ENCODE measurements at regions not wholly inside any gene's neighbourhood (a gene's known extent, or its start where the extent isn't known, plus 50 kb on each side); places are given as distances from the start of the nearest gene placed in this dataset.

DNA sequence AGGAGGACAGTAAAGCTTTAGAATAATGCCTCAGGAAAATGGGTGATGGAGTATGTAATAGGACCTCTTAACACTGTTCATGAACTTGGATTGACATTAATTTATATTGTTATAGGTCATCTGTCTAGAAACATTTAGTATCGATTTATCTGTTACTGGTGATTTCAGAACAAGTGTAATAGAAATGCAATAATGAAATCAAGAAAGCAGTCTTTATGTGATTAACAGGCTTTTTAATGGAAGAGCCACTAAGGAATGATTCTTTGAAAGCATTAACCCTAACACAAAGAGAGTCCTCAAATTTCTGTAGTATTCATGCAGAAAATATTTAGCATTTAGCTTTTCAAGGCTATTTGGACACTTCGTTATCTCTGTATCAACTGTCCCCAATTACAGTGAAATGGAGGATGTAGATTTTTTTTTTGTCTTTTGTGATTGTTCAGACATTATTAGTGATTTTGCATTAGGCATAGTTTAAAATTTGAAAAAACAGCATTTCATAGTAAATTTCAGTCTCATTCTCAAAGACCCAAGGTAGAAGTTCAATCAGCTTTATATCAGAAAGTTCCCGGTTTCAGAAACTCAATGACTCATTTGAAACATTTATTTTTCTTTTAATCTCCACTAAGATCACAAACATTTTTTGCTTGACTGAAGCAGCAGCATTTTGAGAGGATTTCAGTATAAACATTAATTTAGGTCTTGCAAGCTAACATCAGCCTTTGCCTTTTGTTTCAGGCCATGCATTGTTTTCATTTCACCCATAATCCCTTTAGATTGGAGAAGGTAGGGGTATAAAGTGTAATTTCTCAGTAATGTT, 56.3 kb downstream of the AGTR2 start:
- no peak for ATAC-seq

DNA sequence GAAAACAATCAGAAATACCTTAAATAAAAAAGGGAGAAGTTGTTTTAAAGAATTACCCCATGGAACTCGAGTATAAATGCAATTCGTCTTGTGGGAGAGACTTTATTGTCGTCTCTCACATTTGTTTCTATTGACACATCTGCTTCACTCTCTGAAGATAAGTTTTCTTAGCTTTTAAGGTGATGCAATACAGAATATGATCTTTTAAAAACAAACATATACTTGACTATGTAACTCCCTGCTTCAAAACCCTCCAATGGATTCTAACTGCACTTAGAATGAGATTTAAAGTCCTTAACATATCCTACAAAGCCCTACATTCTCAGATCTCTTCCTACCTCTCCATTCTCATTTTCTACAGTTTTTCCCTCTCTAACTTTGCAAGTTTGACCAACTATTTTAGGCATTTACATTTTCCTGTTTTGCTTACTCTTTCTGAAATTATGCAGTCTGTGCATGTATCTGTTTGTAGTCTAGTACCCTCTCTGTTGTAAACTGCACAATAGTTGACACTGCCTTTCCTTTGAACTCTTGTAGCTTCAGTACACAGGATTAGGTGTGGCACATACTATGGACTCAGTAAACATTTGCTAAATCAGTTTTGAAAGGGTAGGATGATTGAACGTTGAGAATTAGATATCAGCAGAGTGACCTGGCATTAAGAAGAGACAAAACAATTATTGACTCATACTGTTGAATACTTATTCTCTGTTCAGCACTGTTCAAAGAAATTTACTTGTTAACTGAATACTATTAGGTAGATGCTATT, 59.8 kb downstream of the AGTR2 start:
- Histone ChIP-seq H3K4me1 (ENCODE audit: low read depth) (no peaks in the 10 kb centered on the region), H3K4me3 (no peak overlapping the region), H3K9me3 (no peaks in the 10 kb centered on the region), H3K36me3 (ENCODE audit: low read depth) (no peaks in the 10 kb centered on the region)
- no peak for DNase-seq
- peak; percentile 53 for ATAC-seq
- intact Hi-C loops (cut with DNase I, micrococcal nuclease): no loop called here
- TF ChIP-seq, protein P1, sequence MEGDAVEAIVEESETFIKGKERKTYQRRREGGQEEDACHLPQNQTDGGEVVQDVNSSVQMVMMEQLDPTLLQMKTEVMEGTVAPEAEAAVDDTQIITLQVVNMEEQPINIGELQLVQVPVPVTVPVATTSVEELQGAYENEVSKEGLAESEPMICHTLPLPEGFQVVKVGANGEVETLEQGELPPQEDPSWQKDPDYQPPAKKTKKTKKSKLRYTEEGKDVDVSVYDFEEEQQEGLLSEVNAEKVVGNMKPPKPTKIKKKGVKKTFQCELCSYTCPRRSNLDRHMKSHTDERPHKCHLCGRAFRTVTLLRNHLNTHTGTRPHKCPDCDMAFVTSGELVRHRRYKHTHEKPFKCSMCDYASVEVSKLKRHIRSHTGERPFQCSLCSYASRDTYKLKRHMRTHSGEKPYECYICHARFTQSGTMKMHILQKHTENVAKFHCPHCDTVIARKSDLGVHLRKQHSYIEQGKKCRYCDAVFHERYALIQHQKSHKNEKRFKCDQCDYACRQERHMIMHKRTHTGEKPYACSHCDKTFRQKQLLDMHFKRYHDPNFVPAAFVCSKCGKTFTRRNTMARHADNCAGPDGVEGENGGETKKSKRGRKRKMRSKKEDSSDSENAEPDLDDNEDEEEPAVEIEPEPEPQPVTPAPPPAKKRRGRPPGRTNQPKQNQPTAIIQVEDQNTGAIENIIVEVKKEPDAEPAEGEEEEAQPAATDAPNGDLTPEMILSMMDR (IDR thresholded peaks at IDR 0.05): no peak

More for the DNA sequence above, 56.3 kb downstream of the AGTR2 start:
- TF ChIP-seq, protein P1 (IDR thresholded peaks at IDR 0.05): no peak
- intact Hi-C loops (cut with DNase I, micrococcal nuclease): no loop called here
- no peaks in the 10 kb centered on the region for H3K4me1 ChIP-seq (ENCODE audit: low read depth)
- no peak overlapping the region for H3K4me3 ChIP-seq
- no peaks in the 10 kb centered on the region for H3K36me3 ChIP-seq (ENCODE audit: low read depth)
- DNase-seq: no peak
- no peaks in the 10 kb centered on the region for H3K9me3 ChIP-seq

DNA sequence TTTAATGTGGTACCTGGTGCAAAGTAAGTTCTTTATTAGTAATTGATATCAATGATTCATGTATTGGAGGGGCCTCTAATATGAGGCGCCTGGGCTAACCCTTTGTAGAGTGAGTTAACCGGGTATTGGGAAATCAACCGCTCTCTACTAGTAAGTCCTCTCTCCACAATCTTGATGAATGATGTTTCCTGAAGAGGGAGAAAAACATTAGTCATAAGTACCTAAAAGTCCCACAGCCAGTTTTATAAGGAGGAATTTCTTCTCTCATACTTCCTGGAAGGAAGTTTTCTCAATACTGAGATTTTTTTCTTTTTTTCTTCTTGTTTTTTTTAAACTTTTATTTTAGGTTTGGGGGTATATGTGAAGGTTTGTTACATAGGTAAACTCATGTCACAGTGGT, 62.3 kb downstream of the AGTR2 start:
- no peak overlapping the region for H3K4me3 ChIP-seq
- H3K9me3 ChIP-seq: no peaks in the 10 kb centered on the region
- TF ChIP-seq, protein P1 (IDR thresholded peaks at IDR 0.05): no peak
- DNase-seq (no peak), ATAC-seq (peak; percentile 51)
- H3K36me3 ChIP-seq (ENCODE audit: low read depth): no peaks in the 10 kb centered on the region
- no peaks in the 10 kb centered on the region for H3K4me1 ChIP-seq (ENCODE audit: low read depth)
- intact Hi-C loops (cut with DNase I, micrococcal nuclease): no loop called here

DNA sequence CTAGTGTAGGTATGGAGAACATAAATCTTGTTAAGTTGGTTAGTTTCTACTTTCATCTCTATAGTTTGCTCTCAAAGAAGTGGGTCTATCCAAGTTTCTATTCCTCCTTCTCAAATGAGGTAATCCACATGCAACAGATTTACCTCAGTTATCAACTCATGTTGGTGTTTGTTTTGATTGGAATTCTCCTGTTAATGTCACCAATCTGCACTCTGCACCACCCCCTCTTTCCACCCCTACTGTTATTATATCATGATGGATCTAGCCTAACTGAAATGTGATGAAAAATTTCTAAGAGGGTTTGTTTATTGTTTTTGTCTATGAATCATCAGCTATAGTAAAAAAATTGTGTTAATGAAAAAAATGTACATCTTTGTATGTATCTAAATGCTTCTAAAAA, 66.1 kb downstream of the AGTR2 start:
- TF ChIP-seq, protein P1 (IDR thresholded peaks at IDR 0.05): no peak
- Histone ChIP-seq H3K4me1 (ENCODE audit: low read depth) (no peaks in the 10 kb centered on the region), H3K9me3 (no peaks in the 10 kb centered on the region), H3K36me3 (ENCODE audit: low read depth) (no peaks in the 10 kb centered on the region), H3K4me3 (no peak overlapping the region)
- ATAC-seq (no peak), DNase-seq (no peak)
- intact Hi-C loops (cut with DNase I, micrococcal nuclease): no loop called here

DNA sequence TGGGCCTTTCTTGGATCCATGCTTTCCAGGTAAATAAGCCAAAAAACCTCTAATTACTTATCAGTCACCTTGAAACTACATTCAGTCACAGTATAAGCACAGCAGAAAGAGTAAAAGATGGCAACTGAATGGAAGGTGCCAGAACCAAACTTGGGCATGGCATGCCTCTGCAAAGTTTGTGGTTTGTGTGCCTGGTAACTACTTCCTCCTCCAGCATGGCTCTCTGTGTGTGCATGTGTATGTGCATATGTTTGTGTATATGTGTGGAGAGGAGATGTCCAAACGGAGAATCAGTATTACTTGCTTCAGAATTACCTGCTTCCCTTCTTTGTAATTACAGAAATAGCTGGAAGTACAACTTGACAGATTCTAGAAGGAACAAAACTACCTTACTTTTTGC, 67.5 kb downstream of the AGTR2 start:
- DNase-seq (no peak), ATAC-seq (peak; percentile 34)
- H3K4me1 ChIP-seq (ENCODE audit: low read depth): no peaks in the 10 kb centered on the region
- H3K36me3 ChIP-seq (ENCODE audit: low read depth): no peaks in the 10 kb centered on the region
- no peak overlapping the region for H3K4me3 ChIP-seq
- intact Hi-C loops (cut with DNase I, micrococcal nuclease): no loop called here
- no peaks in the 10 kb centered on the region for H3K9me3 ChIP-seq
- TF ChIP-seq, protein P1 (IDR thresholded peaks at IDR 0.05): no peak

All from mucosa of descending colon (tissue), 3 donors.